HG03025 (cell line): ENCODE measurements at regions not wholly inside any gene's neighbourhood (a gene's known extent, or its start where the extent isn't known, plus 50 kb on each side); places are given as distances from the start of the nearest gene placed in this dataset.
"Not testable (repeated sequence)": the region's sequence is repeated elsewhere in the genome, so short reads cannot be mapped to it uniquely, and the experiment has no call there.

Source experiments
- ATAC-seq: cut with Tn5 transposase; IDR thresholded peaks from one replicate; pipeline ENCODE4 v1.9.1; 2021; ENCODE audit warnings: mild to moderate bottlenecking, moderate library complexity; ENCODE audit not compliant: unreplicated experiment, low FRiP score

- no peak for ATAC-seq
Measured at GRCh38 chr5:42066131-42066530, 141.1 kb downstream of the FBXO4 start.

DNA sequence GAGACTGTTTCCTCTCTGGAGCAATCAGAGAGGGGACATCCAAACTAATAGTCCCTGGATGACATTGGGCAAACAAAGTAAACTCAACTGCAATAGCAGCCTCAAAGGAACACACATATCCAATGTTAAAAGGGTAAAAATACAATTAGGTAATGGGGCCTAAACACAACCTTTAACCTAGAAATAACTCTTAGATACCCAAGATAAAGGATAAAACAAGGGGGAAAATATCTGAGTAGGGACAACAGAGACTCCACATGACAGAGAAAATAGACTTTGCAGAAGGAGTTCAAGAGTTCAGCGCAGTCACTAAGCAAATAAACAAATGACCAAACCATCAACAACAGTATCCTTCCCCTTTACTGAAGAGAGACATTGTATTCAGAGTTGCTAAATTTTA lies 149.3 kb downstream of the FBXO4 start:
- ATAC-seq, result no peak

- ATAC-seq, result no peak
Measured at GRCh38 chr5:42089705-42090104, 164.6 kb downstream of the FBXO4 start.

- ATAC-seq, result no peak
Measured at GRCh38 chr5:42090162-42090561, 165.1 kb downstream of the FBXO4 start.

GRCh38 chr5:42099846-42100245 lies 174.8 kb downstream of the FBXO4 start:
- ATAC-seq, result not testable (repeated sequence)

DNA sequence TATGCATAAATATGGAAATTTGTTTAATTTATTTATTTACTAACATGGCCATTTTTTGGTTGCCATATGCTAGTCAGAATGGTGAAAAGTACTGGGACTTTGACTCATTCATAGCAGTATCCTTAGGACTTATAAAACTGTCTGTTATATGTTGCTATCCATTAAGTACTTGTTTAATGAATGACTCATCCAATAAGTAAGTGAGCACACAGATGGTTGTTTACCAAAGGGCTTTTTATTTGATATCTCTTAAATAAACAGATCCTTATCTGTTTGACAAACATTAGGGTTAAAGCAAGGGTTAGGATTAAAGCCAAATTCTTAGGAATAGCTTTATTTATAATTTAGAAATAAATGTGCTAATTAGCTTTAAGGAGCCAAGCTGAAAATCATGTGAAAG lies 183.4 kb downstream of the FBXO4 start:
- no peak for ATAC-seq

- no peak for ATAC-seq
Measured at GRCh38 chr5:42109006-42109572, 184.0 kb downstream of the FBXO4 start.

GRCh38 chr5:42115721-42116120 lies 190.6 kb downstream of the FBXO4 start:
- ATAC-seq, result not testable (repeated sequence)

- no peak for ATAC-seq
Measured at GRCh38 chr5:42120070-42120469, 195.0 kb downstream of the FBXO4 start.

GRCh38 chr5:42121401-42121800 lies 196.3 kb downstream of the FBXO4 start:
- ATAC-seq, result no peak

GRCh38 chr5:42131081-42131480 lies 206.0 kb downstream of the FBXO4 start:
- no peak for ATAC-seq

DNA sequence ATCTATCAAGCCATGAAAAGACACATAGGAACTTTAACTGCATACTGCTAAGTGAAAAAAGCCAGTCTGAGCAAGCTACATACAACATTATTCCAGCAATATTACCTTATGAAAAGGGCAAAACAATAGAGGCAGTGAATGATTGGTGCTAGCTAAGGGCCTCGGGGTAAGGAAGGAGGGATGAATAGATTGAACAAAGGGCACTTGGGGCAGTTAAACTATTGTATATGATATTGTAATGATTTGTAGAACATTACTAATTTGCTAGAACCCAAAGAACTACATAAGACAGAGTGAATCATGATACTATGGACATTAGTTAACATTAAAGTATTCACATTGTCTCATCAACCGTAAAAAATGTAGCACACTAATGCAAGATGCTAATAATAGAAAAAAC lies 218.3 kb downstream of the FBXO4 start:
- no peak for ATAC-seq

DNA sequence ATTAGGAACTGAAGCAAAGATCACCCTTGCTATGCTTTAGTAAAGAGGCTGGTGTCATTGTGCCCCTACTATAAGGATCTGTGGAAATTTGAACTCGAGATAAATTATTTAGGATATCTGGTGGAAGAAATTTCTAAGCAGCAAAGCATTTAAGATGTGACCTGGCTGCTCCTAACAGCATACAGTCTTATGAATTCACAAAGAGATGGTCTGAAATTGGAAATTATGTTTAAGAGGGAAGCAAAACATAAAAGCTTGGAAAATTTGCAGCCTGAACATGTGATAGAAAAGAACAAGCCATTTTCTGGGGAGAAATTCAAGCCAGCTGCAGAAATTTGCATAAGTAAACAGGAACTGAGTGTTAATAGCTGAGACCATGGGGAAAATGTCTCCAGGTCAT lies 223.7 kb downstream of the FBXO4 start:
- no peak for ATAC-seq

DNA sequence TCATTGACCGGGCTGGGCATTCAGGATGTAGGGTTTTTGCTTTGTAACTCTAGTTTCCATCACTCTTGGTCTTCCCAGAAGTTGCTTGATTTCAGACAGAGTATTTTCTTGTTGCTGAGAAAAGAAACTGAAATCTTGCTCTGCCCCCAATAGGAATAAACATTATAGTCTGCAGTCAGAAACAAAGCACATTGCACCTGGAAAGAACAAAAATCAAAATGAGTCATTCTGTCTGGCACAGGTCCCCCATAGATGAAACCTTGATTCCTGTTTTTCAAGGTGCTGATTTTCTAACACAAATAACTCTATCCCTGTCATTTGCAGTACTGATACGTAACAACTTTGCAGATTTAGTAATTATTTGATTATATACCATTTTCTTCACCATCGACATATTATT lies 232.1 kb downstream of the FBXO4 start:
- no peak for ATAC-seq

- ATAC-seq, result no peak
Measured at GRCh38 chr5:42163083-42163482, 238.0 kb downstream of the FBXO4 start.

DNA sequence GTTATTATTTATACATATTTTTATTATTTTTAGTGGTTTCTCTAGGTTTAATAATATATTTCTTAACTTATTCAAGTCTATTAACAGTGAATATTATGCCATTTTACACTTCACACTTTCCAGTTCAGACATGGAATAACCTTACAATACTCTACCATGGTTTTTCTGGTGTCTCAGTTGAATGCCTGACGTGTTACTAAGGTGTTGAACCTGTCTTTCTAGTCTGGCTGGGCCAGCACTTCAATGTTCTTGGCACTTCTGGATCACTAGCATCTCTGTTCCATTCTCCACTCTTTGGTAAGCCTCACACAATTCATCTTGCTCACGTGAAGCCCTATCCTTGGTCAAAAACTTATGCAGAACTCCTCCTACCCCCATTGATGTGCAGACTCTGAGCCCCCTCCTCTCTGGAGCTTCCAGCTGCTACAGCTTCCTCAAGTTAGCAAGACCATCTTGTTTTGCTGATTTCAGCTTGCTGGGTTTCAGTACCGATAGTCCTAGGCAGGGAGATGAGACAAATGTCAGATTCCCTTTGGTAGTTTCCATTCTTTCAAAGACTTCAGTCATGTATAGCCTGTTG lies 243.1 kb downstream of the FBXO4 start:
- no peak for ATAC-seq

GRCh38 chr5:42176118-42176517 lies 247.1 kb upstream of the GHR start:
- not testable (repeated sequence) for ATAC-seq

DNA sequence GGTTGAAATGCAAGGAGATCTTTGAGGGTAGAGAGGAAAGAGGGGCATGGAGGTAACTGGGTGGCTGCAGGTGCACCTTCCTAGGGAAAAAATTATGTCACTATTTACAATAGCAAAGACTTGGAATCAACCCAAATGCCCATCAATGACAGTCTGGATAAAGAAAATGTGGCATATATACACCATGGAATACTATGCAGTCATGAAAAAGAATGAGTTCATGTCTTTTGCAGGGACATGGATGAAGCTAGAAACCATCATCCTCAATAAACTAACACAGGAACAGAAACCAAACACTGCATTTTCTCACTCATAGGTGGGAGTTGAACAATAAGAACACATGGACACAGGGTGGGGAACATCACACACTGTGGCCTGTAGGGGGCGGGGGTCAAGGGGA lies 243.4 kb upstream of the GHR start:
- ATAC-seq, result not testable (repeated sequence)

GRCh38 chr5:42216904-42217303 lies 206.3 kb upstream of the GHR start:
- no peak for ATAC-seq

GRCh38 chr5:42217791-42218190 lies 205.4 kb upstream of the GHR start:
- ATAC-seq, result no peak

DNA sequence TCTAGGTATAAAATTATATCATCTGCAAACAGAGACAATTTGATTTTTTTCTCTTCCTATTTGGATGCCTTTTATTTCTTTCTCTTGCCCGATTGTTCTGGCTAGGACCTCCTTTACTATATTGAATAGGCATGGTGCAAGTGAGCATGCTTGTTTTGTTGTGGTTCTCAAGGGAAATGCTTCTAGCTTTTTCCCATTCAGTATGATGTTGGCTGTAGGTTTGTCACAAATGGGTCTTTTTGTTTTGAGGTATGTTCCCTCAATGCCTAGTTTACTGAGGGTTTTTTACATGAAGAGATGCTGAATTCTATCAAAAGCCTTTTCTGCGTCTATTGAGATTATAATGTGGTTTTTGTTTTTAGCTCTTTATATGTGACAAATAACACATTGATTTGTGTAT lies 198.2 kb upstream of the GHR start:
- ATAC-seq, result no peak

- ATAC-seq, result no peak
Measured at GRCh38 chr5:42228279-42228678, 195.0 kb upstream of the GHR start.

DNA sequence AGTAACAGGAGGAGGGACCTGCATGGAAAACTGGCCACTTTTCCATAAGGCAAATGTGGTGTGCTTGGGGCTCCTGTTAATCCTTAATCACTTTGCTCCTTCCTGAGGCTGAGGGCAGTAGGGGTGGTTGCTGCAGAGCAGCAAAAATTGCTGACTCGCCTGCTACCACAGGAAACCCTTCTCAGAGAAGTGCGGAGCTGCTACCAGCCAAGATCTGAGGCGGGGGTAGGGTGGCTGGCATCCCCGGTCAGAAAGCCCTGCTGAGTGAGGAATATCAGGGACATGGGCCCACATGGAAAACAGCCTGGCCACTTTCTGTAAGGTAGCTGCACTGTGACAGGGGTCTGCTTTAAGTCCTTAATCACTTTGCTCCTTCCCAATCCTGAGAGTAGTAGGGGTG lies 192.4 kb upstream of the GHR start:
- ATAC-seq, result no peak
